Naive B cell (primary cell): ENCODE measurements at regions not wholly inside any gene's neighbourhood (a gene's known extent, or its start where the extent isn't known, plus 50 kb on each side); places are given as distances from the start of the nearest gene placed in this dataset.

Experiments used
- ATAC-seq, 2 donors: fragments of 150-1000 bp; cut with Tn5 transposase; 2 replicates each; pipeline ENCODE4 v1.10.0; 2021; ENCODE audit warnings: low read depth in 2 of 2, mild to moderate bottlenecking in 2 of 2, moderate library complexity in 2 of 2
- DNase-seq: peaks from one replicate; pipeline ENCODE4 v3.0.0; 2022
- H3K27ac Mint-ChIP-seq, 6 donors: one replicate each; pipeline ENCODE4 v1.8.0; 2020 to 2022; ENCODE audit warnings: mild to moderate bottlenecking in 6 of 6, mixed read lengths in 6 of 6, moderate library complexity in 5 of 6, inconsistent platforms in 2 of 6
- H3K27me3 Mint-ChIP-seq, 3 donors: one replicate each; pipeline ENCODE4 v1.8.0; 2021 to 2022; ENCODE audit warnings: mixed read lengths in 3 of 3, mild to moderate bottlenecking in 1 of 3
- H3K36me3 Mint-ChIP-seq, 2 donors: one replicate each; pipeline ENCODE4 v1.8.0; 2020 to 2022; ENCODE audit warnings: mixed read lengths in 2 of 2, inconsistent platforms in 1 of 2, mild to moderate bottlenecking in 1 of 2
- H3K4me1 Mint-ChIP-seq, 3 donors: one replicate each; pipeline ENCODE4 v1.8.0; 2020 to 2022; ENCODE audit warnings: mixed read lengths in 3 of 3, inconsistent platforms in 1 of 3, mild to moderate bottlenecking in 1 of 3, moderate library complexity in 1 of 3
- H3K4me3 Mint-ChIP-seq, 8 donors: one replicate each; pipeline ENCODE4 v1.8.0; 2020 to 2022; ENCODE audit warnings: mild to moderate bottlenecking in 8 of 8, mixed read lengths in 8 of 8, moderate library complexity in 8 of 8, inconsistent platforms in 2 of 8
- H3K9me3 Mint-ChIP-seq, 7 donors: one replicate each; pipeline ENCODE4 v1.8.0; 2020 to 2022; ENCODE audit warnings: mixed read lengths in 7 of 7, mild to moderate bottlenecking in 5 of 7, inconsistent platforms in 2 of 7, moderate library complexity in 1 of 7

GRCh38 chr1:104932030-104932915 is 1182.6 kb downstream of the AMY1C start:
- Mint-ChIP-seq H3K4me3 (peak overlapping the region in 2 of 8 donors; percentile 21 to 23), H3K27ac (peak overlapping the region in 1 of 6 donors; percentile 47), H3K36me3 (no peaks in the 10 kb centered on the region), H3K4me1 (peaks cover 0 to 15% (median 0%) of the 10 kb centered on the region in 3 donors), H3K27me3 (no peaks in the 10 kb centered on the region), H3K9me3 (peaks cover 0 to 8% (median 2%) of the 10 kb centered on the region in 7 donors)
- peak in 1 of 2 donors; percentile 74 for ATAC-seq
- DNase-seq: no peak

GRCh38 chr1:104932949-104933679 is 1183.4 kb downstream of the AMY1C start:
- ATAC-seq (peak in 1 of 2 donors; percentile 36), DNase-seq (no peak)
- Mint-ChIP-seq H3K4me3 (peak overlapping the region in 3 of 8 donors; percentile 21 to 52 (median 23)), H3K4me1 (peaks cover 0 to 15% (median 0%) of the 10 kb centered on the region in 3 donors), H3K36me3 (no peaks in the 10 kb centered on the region), H3K9me3 (peaks cover 0 to 8% (median 2%) of the 10 kb centered on the region in 7 donors), H3K27me3 (no peaks in the 10 kb centered on the region), H3K27ac (no peak overlapping the region)

GRCh38 chr1:104933846-104934245 is 1184.1 kb downstream of the AMY1C start:
- H3K27ac Mint-ChIP-seq: no peak overlapping the region
- H3K4me1 Mint-ChIP-seq: peaks cover 0 to 15% (median 0%) of the 10 kb centered on the region in 3 donors
- no peak overlapping the region for H3K4me3 Mint-ChIP-seq
- H3K9me3 Mint-ChIP-seq: peaks cover 0 to 8% (median 4%) of the 10 kb centered on the region in 7 donors
- H3K27me3 Mint-ChIP-seq: no peaks in the 10 kb centered on the region
- no peak for ATAC-seq
- no peaks in the 10 kb centered on the region for H3K36me3 Mint-ChIP-seq
- DNase-seq: no peak

GRCh38 chr1:104945406-104945805 is 1195.7 kb downstream of the AMY1C start:
- no peaks in the 10 kb centered on the region for H3K4me1 Mint-ChIP-seq
- no peak overlapping the region for H3K4me3 Mint-ChIP-seq
- H3K36me3 Mint-ChIP-seq: no peaks in the 10 kb centered on the region
- no peaks in the 10 kb centered on the region for H3K27me3 Mint-ChIP-seq
- peaks cover 0 to 9% (median 3%) of the 10 kb centered on the region in 7 donors for H3K9me3 Mint-ChIP-seq
- H3K27ac Mint-ChIP-seq: no peak overlapping the region
- DNase-seq (no peak), ATAC-seq (no peak)

GRCh38 chr1:104946558-104947210 is 1197.0 kb downstream of the AMY1C start:
- no peak for DNase-seq
- peaks cover 0 to 9% (median 3%) of the 10 kb centered on the region in 7 donors for H3K9me3 Mint-ChIP-seq
- H3K27ac Mint-ChIP-seq: no peak overlapping the region

GRCh38 chr1:104953555-104953954 is 1203.9 kb downstream of the AMY1C start:
- no peaks in the 10 kb centered on the region for H3K27me3 Mint-ChIP-seq
- H3K4me1 Mint-ChIP-seq: no peaks in the 10 kb centered on the region
- no peak overlapping the region for H3K4me3 Mint-ChIP-seq
- ATAC-seq (no peak), DNase-seq (no peak)
- no peaks in the 10 kb centered on the region for H3K36me3 Mint-ChIP-seq
- H3K27ac Mint-ChIP-seq: no peak overlapping the region
- peaks cover 0 to 5% (median under 1%) of the 10 kb centered on the region in 7 donors for H3K9me3 Mint-ChIP-seq

More at GRCh38 chr1:104946558-104947210, 1197.0 kb downstream of the AMY1C start:
- no peaks in the 10 kb centered on the region for H3K36me3 Mint-ChIP-seq
- no peak for ATAC-seq
- no peaks in the 10 kb centered on the region for H3K27me3 Mint-ChIP-seq
- H3K4me3 Mint-ChIP-seq: no peak overlapping the region
- H3K4me1 Mint-ChIP-seq: no peaks in the 10 kb centered on the region

GRCh38 chr1:104973516-104973915 is 1223.8 kb downstream of the AMY1C start:
- Mint-ChIP-seq H3K4me1 (no peaks in the 10 kb centered on the region), H3K36me3 (no peaks in the 10 kb centered on the region), H3K9me3 (no peaks in the 10 kb centered on the region), H3K27ac (no peak overlapping the region), H3K27me3 (no peaks in the 10 kb centered on the region), H3K4me3 (no peak overlapping the region)
- ATAC-seq (no peak), DNase-seq (no peak)

- H3K36me3 Mint-ChIP-seq: no peaks in the 10 kb centered on the region
- H3K27me3 Mint-ChIP-seq: no peaks in the 10 kb centered on the region
- H3K9me3 Mint-ChIP-seq: peaks cover 0 to 2% (median 0%) of the 10 kb centered on the region in 7 donors
- H3K4me1 Mint-ChIP-seq: no peaks in the 10 kb centered on the region
- no peak overlapping the region for H3K4me3 Mint-ChIP-seq
- DNase-seq: no peak
- no peak overlapping the region for H3K27ac Mint-ChIP-seq
- no peak for ATAC-seq
These were observed 1230.0 kb downstream of the AMY1C start for GRCh38 chr1:104979651-104980050.

- DNase-seq (no peak), ATAC-seq (no peak)
- no peaks in the 10 kb centered on the region for H3K27me3 Mint-ChIP-seq
- no peak overlapping the region for H3K27ac Mint-ChIP-seq
- H3K36me3 Mint-ChIP-seq: no peaks in the 10 kb centered on the region
- H3K9me3 Mint-ChIP-seq: peaks cover 0 to 8% (median 2%) of the 10 kb centered on the region in 7 donors
- no peak overlapping the region for H3K4me3 Mint-ChIP-seq
- H3K4me1 Mint-ChIP-seq: no peaks in the 10 kb centered on the region
These were observed 1237.5 kb downstream of the AMY1C start for GRCh38 chr1:104987210-104987609.

- H3K4me1 Mint-ChIP-seq: no peaks in the 10 kb centered on the region
- DNase-seq (no peak), ATAC-seq (no peak)
- H3K27me3 Mint-ChIP-seq: no peaks in the 10 kb centered on the region
- H3K27ac Mint-ChIP-seq: no peak overlapping the region
- H3K36me3 Mint-ChIP-seq: no peaks in the 10 kb centered on the region
- H3K9me3 Mint-ChIP-seq: peaks cover 0 to 8% (median 2%) of the 10 kb centered on the region in 7 donors
- no peak overlapping the region for H3K4me3 Mint-ChIP-seq
These were observed 1239.3 kb downstream of the AMY1C start for GRCh38 chr1:104989012-104989411.

- Mint-ChIP-seq H3K4me1 (no peaks in the 10 kb centered on the region), H3K27ac (no peak overlapping the region), H3K9me3 (peaks cover 0 to 8% (median 0%) of the 10 kb centered on the region in 7 donors), H3K36me3 (no peaks in the 10 kb centered on the region), H3K27me3 (no peaks in the 10 kb centered on the region), H3K4me3 (no peak overlapping the region)
- ATAC-seq: no peak
- no peak for DNase-seq
These were observed 1242.0 kb downstream of the AMY1C start for GRCh38 chr1:104991702-104992101.

- Mint-ChIP-seq H3K36me3 (no peaks in the 10 kb centered on the region), H3K27ac (no peak overlapping the region), H3K9me3 (peaks cover 0 to 14% (median 0%) of the 10 kb centered on the region in 7 donors), H3K4me1 (no peaks in the 10 kb centered on the region), H3K4me3 (no peak overlapping the region), H3K27me3 (no peaks in the 10 kb centered on the region)
- DNase-seq (no peak), ATAC-seq (no peak)
These were observed 1251.1 kb downstream of the AMY1C start for GRCh38 chr1:105000793-105001192.

GRCh38 chr1:105004515-105004914 is 1254.8 kb downstream of the AMY1C start:
- H3K27ac Mint-ChIP-seq: peak overlapping the region in 1 of 6 donors; percentile 72
- ATAC-seq: no peak
- no peaks in the 10 kb centered on the region for H3K27me3 Mint-ChIP-seq
- DNase-seq: no peak
- H3K4me1 Mint-ChIP-seq: no peaks in the 10 kb centered on the region
- H3K36me3 Mint-ChIP-seq: no peaks in the 10 kb centered on the region
- H3K9me3 Mint-ChIP-seq: peaks cover 0 to 14% (median 0%) of the 10 kb centered on the region in 7 donors
- no peak overlapping the region for H3K4me3 Mint-ChIP-seq
